ENCODE measurements at regions not wholly inside any gene's neighbourhood (a gene's known extent, or its start where the extent isn't known, plus 50 kb on each side); places are given as distances from the start of the nearest gene placed in this dataset.

DNA sequence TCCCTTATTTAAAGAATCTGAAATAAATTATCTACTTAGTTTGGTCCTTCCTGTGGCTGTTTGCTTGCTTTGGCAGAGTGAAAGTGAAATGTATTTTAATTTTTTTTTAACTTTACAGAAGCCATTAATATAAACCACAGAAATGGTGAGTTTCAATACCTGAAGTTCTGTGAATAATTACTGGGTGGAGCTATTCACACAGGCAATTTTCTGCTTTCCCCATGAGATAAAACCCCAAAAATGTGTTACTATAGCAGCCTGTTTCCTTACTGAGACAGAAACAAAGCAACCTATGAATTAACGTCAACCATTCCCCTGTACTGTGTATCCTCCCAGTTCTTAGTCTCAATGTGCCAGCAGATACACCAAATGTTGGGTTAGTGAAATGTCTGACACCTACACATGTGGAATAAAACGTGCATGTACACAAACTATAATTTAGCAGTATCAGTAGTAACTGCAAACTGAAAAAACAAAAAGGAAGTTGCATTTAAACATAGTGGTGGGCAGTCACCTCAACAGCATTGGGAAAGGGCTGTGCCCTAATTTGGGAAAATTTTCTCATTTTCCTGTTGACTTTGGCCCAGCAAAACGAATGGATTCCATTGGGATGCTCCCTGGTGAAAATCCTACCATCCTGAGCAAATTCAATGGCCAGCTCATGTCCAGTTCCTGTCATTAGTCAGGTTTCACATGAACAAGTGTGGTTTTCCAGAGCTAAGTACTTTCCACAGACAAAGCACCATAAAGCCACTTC is 73.1 kb upstream of the RMDN2 start:
- Histone ChIP-seq H3K27ac (peak overlapping the region in 1 of 2 donors; percentile 43), H3K9me3 (no peaks in the 10 kb centered on the region)
- no peak for ATAC-seq

DNA sequence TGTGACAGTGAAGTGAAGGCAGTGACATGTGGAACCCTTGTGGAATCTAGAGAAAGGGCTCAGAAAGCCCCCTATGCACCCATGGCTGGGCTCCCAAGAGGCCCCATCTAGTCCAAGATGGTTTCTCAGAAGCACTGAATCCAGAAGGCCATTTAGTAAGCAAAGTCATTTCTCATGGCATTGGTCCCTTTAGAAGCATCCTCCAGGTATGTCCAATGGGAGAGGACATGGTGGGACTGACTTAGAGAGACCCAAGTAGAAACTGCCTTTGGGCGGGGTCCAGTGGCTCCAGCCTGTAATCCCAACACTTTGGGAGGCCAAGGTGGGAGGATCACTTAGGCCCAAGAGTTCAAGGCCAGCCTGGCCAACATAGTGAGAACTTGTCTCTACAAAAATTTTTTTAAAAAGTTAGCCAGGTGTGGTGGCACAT is 72.5 kb upstream of the RMDN2 start:
- Histone ChIP-seq H3K4me3 (no peak overlapping the region), H3K27me3 (no peaks in the 10 kb centered on the region), H3K36me3 (no peaks in the 10 kb centered on the region), H3K9me3 (no peaks in the 10 kb centered on the region), H3K27ac (peak overlapping the region in 1 of 2 donors; percentile 8), H3K4me1 (peaks cover 7 to 43% of the 10 kb centered on the region in 2 donors)
- ATAC-seq (no peak), DNase-seq (no peak)
- TF ChIP-seq, protein P1, sequence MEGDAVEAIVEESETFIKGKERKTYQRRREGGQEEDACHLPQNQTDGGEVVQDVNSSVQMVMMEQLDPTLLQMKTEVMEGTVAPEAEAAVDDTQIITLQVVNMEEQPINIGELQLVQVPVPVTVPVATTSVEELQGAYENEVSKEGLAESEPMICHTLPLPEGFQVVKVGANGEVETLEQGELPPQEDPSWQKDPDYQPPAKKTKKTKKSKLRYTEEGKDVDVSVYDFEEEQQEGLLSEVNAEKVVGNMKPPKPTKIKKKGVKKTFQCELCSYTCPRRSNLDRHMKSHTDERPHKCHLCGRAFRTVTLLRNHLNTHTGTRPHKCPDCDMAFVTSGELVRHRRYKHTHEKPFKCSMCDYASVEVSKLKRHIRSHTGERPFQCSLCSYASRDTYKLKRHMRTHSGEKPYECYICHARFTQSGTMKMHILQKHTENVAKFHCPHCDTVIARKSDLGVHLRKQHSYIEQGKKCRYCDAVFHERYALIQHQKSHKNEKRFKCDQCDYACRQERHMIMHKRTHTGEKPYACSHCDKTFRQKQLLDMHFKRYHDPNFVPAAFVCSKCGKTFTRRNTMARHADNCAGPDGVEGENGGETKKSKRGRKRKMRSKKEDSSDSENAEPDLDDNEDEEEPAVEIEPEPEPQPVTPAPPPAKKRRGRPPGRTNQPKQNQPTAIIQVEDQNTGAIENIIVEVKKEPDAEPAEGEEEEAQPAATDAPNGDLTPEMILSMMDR (IDR thresholded peaks at IDR 0.05): no peak
- intact Hi-C loops (cut with DNase I): no loop called here

More for the DNA sequence above, 73.1 kb upstream of the RMDN2 start:
- Histone ChIP-seq H3K36me3 (no peaks in the 10 kb centered on the region), H3K27me3 (no peaks in the 10 kb centered on the region), H3K4me3 (no peak overlapping the region), H3K4me1 (peaks cover 7 to 43% of the 10 kb centered on the region in 2 donors)
- intact Hi-C loops (cut with DNase I): no loop called here
- TF ChIP-seq, protein P1 (IDR thresholded peaks at IDR 0.05): no peak
- DNase-seq: no peak

DNA sequence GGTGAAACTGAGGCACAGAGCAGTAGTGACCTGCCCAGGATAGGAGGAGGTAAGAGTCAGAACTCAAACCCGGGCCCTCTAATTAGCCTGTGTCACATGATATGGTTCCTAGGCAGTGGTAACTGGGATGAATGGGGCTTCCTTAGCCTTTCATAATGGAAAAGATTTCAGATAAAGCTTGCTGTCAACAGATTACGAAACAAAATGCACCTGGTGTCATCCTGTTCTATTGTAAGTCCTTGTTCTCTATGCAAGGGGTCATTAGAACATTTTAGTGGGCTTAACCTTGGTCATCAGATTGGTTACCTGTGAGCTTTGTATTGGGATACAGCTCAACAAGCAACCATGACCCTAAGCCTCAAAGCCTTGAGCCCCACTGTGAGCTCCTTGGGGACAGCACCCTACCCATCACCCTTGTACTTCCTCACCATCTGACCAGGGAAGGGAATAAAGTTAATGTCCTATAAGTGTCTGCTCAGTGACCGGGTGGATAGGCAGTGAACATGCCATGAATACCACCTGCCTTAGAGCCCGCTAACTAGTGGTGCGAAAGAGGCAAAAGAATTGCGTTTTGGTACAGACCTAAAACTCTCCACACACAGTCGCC is 70.3 kb upstream of the RMDN2 start:
- intact Hi-C loops (cut with DNase I): no loop called here
- peak overlapping the region; percentile 20 to 74 for H3K27ac ChIP-seq
- H3K9me3 ChIP-seq: peaks cover 0 to 8% of the 10 kb centered on the region in 2 donors
- no peak overlapping the region for H3K4me3 ChIP-seq
- H3K4me1 ChIP-seq: peaks cover 7 to 43% of the 10 kb centered on the region in 2 donors
- DNase-seq (no peak), ATAC-seq (no peak)
- TF ChIP-seq, protein P1 (IDR thresholded peaks at IDR 0.05): no peak
- H3K36me3 ChIP-seq: no peaks in the 10 kb centered on the region
- H3K27me3 ChIP-seq: no peaks in the 10 kb centered on the region

DNA sequence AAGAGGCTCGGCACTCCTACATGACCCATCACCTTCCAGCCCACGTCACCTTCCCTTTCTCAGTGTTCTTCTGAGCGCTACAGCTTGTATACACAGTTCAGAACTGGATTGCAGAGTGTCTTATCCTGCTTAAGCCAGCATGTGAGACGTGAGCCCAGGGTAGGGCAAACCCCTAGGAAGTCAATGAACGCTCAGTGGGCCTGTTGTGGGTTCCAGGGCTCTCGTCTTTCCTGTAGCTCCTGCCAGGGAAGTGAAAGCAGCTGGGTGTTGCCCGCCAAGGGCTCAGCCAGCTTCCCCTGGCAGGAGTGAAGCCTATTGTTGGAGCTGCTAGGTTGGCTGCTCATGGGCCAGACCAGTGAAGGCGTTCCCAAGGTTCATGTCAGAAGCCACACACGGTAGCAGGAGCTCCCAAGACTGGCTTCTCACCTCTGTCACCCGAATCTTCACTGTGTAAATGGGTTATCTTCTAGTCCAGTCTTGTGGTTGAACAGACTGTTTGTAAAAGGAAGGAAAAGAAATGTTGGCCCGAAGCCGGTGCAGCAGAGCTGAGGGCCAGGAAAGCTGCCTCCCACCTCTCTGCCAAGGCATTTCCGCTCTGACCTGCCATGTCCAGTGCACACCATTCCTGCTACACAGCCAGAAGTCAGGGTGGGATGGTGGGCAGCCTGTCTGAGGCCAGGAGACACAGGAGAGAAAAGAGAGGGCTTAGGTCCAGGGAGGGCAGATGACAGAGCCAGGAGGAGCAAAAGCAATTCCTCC is 69.6 kb upstream of the RMDN2 start:
- intact Hi-C loops (cut with DNase I): no loop called here
- peaks cover 0 to 8% of the 10 kb centered on the region in 2 donors for H3K9me3 ChIP-seq
- ATAC-seq: peak; percentile 74
- peak overlapping the region; percentile 20 to 74 for H3K27ac ChIP-seq
- H3K4me1 ChIP-seq: peaks cover 7 to 43% of the 10 kb centered on the region in 2 donors
- TF ChIP-seq, protein P1 (IDR thresholded peaks at IDR 0.05): no peak
- peak in 2 of 4 donors; percentile 47 to 78 for DNase-seq
- H3K27me3 ChIP-seq: no peaks in the 10 kb centered on the region
- H3K4me3 ChIP-seq: no peak overlapping the region
- no peaks in the 10 kb centered on the region for H3K36me3 ChIP-seq

All from left lung (tissue), 4 donors.